Lung (tissue), 11 donors: ENCODE measurements at regions not wholly inside any gene's neighbourhood (a gene's known extent, or its start where the extent isn't known, plus 50 kb on each side); places are given as distances from the start of the nearest gene placed in this dataset.
A peak's percentile ranks its signal among the peaks of the same experiment; 100 is the strongest.

ENCODE experiments used
- ATAC-seq: fragments of 200-7000 bp; cut with Tn5 transposase; one replicate; pipeline ENCODE4 v1.9.1; 2020; ENCODE audit warnings: moderate number of reproducible peaks; ENCODE audit not compliant: insufficient read depth, low FRiP score
- DNase-seq, 3 donors: peaks; one replicate each; pipeline ENCODE4 v3.0.0-alpha.2; 2013 to 2017
- H3K27ac ChIP-seq, 2 donors: one replicate each; pipeline ENCODE4 v1.5.1; 2013; ENCODE audit warnings: mild to moderate bottlenecking in 2 of 2, moderate library complexity in 2 of 2, control low read depth in 1 of 2, inconsistent platforms in 1 of 2, low read depth in 1 of 2, low read length in 1 of 2
- H3K27me3 ChIP-seq, 3 donors: one replicate each; pipeline ENCODE4 v1.5.1; 2013; ENCODE audit warnings: low read length in 2 of 3; ENCODE audit not compliant: control insufficient read depth in 3 of 3, insufficient read depth in 3 of 3
- H3K36me3 ChIP-seq, 4 donors: one replicate each; pipeline ENCODE4 v1.5.1; 2013; ENCODE audit warnings: low read length in 4 of 4, mild to moderate bottlenecking in 1 of 4, moderate library complexity in 1 of 4; ENCODE audit not compliant: control insufficient read depth in 4 of 4, insufficient read depth in 4 of 4
- H3K4me1 ChIP-seq, 5 donors: one replicate each; pipeline ENCODE4 v1.5.1; 2013; ENCODE audit warnings: low read length in 5 of 5, mild to moderate bottlenecking in 2 of 5, moderate library complexity in 1 of 5; ENCODE audit not compliant: control insufficient read depth in 5 of 5, insufficient read depth in 5 of 5
- H3K4me3 ChIP-seq: one replicate; pipeline ENCODE4 v1.5.1; 2013; ENCODE audit warnings: mild to moderate bottlenecking, control low read depth, moderate library complexity
- H3K9ac ChIP-seq, 2 donors: one replicate each; pipeline ENCODE4 v1.5.1; 2013; ENCODE audit warnings: low read length in 2 of 2, control low read depth in 1 of 2; ENCODE audit not compliant: insufficient read depth in 1 of 2
- H3K9me3 ChIP-seq, 4 donors: one replicate each; pipeline ENCODE4 v1.5.1; 2013; ENCODE audit warnings: low read length in 3 of 4, mild to moderate bottlenecking in 1 of 4, moderate library complexity in 1 of 4; ENCODE audit not compliant: control insufficient read depth in 4 of 4, insufficient read depth in 3 of 4
- CTCF ChIP-seq: IDR thresholded peaks from 2 replicates; pipeline ENCODE4 v1.5.1; 2012; ENCODE audit warnings: mild to moderate bottlenecking; ENCODE audit errors: control extremely low read depth, extremely low read depth
- WGBS, 2 donors: extraction: QIAGEN DNeasy Blood & Tissue Kit; methylation state at CpG; one replicate each; pipeline ENCODE4 v1.1.7; 2013; 5-methylcytosine and 5-hydroxymethylcytosine counted together
- donor health status: control.
- donor health status: control.
- donor health status: Bipolar disorder and iron deficiency.
- donor health status: healthy.
- donor health status: DM: yes; HTN: yes; CAD: no.

- peaks cover 0 to 13% (median 0%) of the 10 kb centered on the region in 5 donors for H3K4me1 ChIP-seq
- peaks cover 0 to 10% (median 3%) of the 10 kb centered on the region in 4 donors for H3K9me3 ChIP-seq
- H3K27me3 ChIP-seq, result no peaks in the 10 kb centered on the region
- no peak for ATAC-seq
- no peak overlapping the region for H3K4me3 ChIP-seq
- DNase-seq, result no peak
- no peak overlapping the region for H3K27ac ChIP-seq
- 78 to 92% methylated on average over 4 of the region's 4 CpGs for WGBS, 2 donors
- H3K36me3 ChIP-seq, result no peaks in the 10 kb centered on the region
- TF ChIP-seq CTCF, result no peak
- no peak overlapping the region for H3K9ac ChIP-seq
Measured at GRCh38 chr7:25613912-25614311, 385.6 kb upstream of the NPVF start.

GRCh38 chr7:25614415-25614814 is 386.1 kb upstream of the NPVF start:
- H3K27me3 ChIP-seq, result no peaks in the 10 kb centered on the region
- TF ChIP-seq CTCF, result no peak
- H3K9ac ChIP-seq, result no peak overlapping the region
- H3K27ac ChIP-seq, result peak overlapping the region in 1 of 2 donors; percentile 22
- 69 to 83% methylated on average over 3 of the region's 3 CpGs for WGBS, 2 donors
- no peak for DNase-seq
- H3K36me3 ChIP-seq, result no peaks in the 10 kb centered on the region
- no peak overlapping the region for H3K4me3 ChIP-seq
- H3K9me3 ChIP-seq, result peaks cover 0 to 10% (median 3%) of the 10 kb centered on the region in 4 donors
- ATAC-seq, result no peak
- H3K4me1 ChIP-seq, result peaks cover 0 to 13% (median 0%) of the 10 kb centered on the region in 5 donors

- 20 to 42% methylated on average over 4 of the region's 4 CpGs for WGBS, 2 donors
- peaks cover 0 to 15% (median 2%) of the 10 kb centered on the region in 5 donors for H3K4me1 ChIP-seq
- no peak overlapping the region for H3K4me3 ChIP-seq
- H3K36me3 ChIP-seq, result no peaks in the 10 kb centered on the region
- no peak for ATAC-seq
- H3K9ac ChIP-seq, result no peak overlapping the region
- peaks cover 0 to 10% (median 3%) of the 10 kb centered on the region in 4 donors for H3K9me3 ChIP-seq
- no peak for TF ChIP-seq CTCF
- no peaks in the 10 kb centered on the region for H3K27me3 ChIP-seq
- DNase-seq, result no peak
- H3K27ac ChIP-seq, result peak overlapping the region in 1 of 2 donors; percentile 2
Measured at GRCh38 chr7:25615003-25615402, 386.7 kb upstream of the NPVF start.

GRCh38 chr7:25615593-25615992 is 387.3 kb upstream of the NPVF start:
- Histone ChIP-seq H3K9me3 (peaks cover 0 to 10% (median 3%) of the 10 kb centered on the region in 4 donors), H3K27ac (no peak overlapping the region)
- ATAC-seq, result no peak

More at GRCh38 chr7:25615593-25615992, 387.3 kb upstream of the NPVF start:
- no peak for DNase-seq
- no peaks in the 10 kb centered on the region for H3K27me3 ChIP-seq
- no peak overlapping the region for H3K4me3 ChIP-seq
- H3K4me1 ChIP-seq, result peaks cover 0 to 16% (median 8%) of the 10 kb centered on the region in 5 donors
- no peak for TF ChIP-seq CTCF
- WGBS, 2 donors, result 57 to 69% methylated on average over 5 of the region's 5 CpGs
- no peak overlapping the region for H3K9ac ChIP-seq
- H3K36me3 ChIP-seq, result no peaks in the 10 kb centered on the region
